Activated CD4-positive, alpha-beta T cell treated with anti-CD3 and anti-CD28 coated beads, Interleukin-2, amount 50 U/mL, for 48 hours (primary cell): ENCODE measurements at regions not wholly inside any gene's neighbourhood (a gene's known extent, or its start where the extent isn't known, plus 50 kb on each side); places are given as distances from the start of the nearest gene placed in this dataset.
"Not testable (repeated sequence)": the region's sequence is repeated elsewhere in the genome, so short reads cannot be mapped to it uniquely, and the experiment has no call there.

Experiments
- DNase-seq, 2 experiments: peaks; one replicate each; pipeline ENCODE4 v3.0.0-alpha.2; 2020

- no peak for DNase-seq
Measured at GRCh38 chr5:109574985-109575384, 114.7 kb upstream of the MAN2A1 start.

GRCh38 chr5:109573766-109574165 is 116.0 kb upstream of the MAN2A1 start:
- DNase-seq: no peak

GRCh38 chr5:109573256-109573655 is 116.5 kb upstream of the MAN2A1 start:
- no peak for DNase-seq

- DNase-seq: no peak
Measured at GRCh38 chr5:109571785-109572184, 117.9 kb upstream of the MAN2A1 start.

- DNase-seq: no peak
Measured at GRCh38 chr5:109570362-109570874, 119.3 kb upstream of the MAN2A1 start.

GRCh38 chr5:109567374-109568044 is 122.2 kb upstream of the MAN2A1 start:
- DNase-seq: no peak

- no peak for DNase-seq
Measured at GRCh38 chr5:109566361-109566760, 123.4 kb upstream of the MAN2A1 start.

- no peak for DNase-seq
Measured at GRCh38 chr5:109563739-109564138, 126.0 kb upstream of the MAN2A1 start.

GRCh38 chr5:109563189-109563588 is 126.5 kb upstream of the MAN2A1 start:
- no peak for DNase-seq

- DNase-seq: no peak
Measured at GRCh38 chr5:109562441-109562840, 127.3 kb upstream of the MAN2A1 start.

GRCh38 chr5:109561447-109561846 is 128.3 kb upstream of the MAN2A1 start:
- DNase-seq: no peak

- DNase-seq: no peak
Measured at GRCh38 chr5:109560554-109560953, 129.2 kb upstream of the MAN2A1 start.

- no peak for DNase-seq
Measured at GRCh38 chr5:109558952-109559351, 130.8 kb upstream of the MAN2A1 start.

GRCh38 chr5:109558364-109558763 is 131.4 kb upstream of the MAN2A1 start:
- no peak for DNase-seq

GRCh38 chr5:109553846-109554245 is 135.9 kb upstream of the MAN2A1 start:
- no peak for DNase-seq

- DNase-seq: not testable (repeated sequence)
Measured at GRCh38 chr5:109551234-109551633, 138.5 kb upstream of the MAN2A1 start.

- DNase-seq: no peak
Measured at GRCh38 chr5:109550077-109550476, 139.7 kb upstream of the MAN2A1 start.

GRCh38 chr5:109546461-109546860 is 136.7 kb upstream of the PJA2 start:
- no peak for DNase-seq

- DNase-seq: not testable (repeated sequence)
Measured at GRCh38 chr5:109544873-109545272, 135.1 kb upstream of the PJA2 start.

- DNase-seq: not testable (repeated sequence)
Measured at GRCh38 chr5:109538692-109539091, 128.9 kb upstream of the PJA2 start.

GRCh38 chr5:109535090-109535489 is 125.3 kb upstream of the PJA2 start:
- not testable (repeated sequence) for DNase-seq

GRCh38 chr5:109533751-109534272 is 124.0 kb upstream of the PJA2 start:
- no peak for DNase-seq

- no peak for DNase-seq
Measured at GRCh38 chr5:109532773-109533364, 123.1 kb upstream of the PJA2 start.

- DNase-seq: no peak
Measured at GRCh38 chr5:109531262-109531661, 121.5 kb upstream of the PJA2 start.
